ENCODE measurements at regions not wholly inside any gene's neighbourhood (a gene's known extent, or its start where the extent isn't known, plus 50 kb on each side); places are given as distances from the start of the nearest gene placed in this dataset.

GRCh38 chr12:131363393-131363792 is 347.5 kb upstream of the SFSWAP start:
- Histone ChIP-seq H3K4me1 (peaks cover 0 to 9% of the 10 kb centered on the region in 2 donors), H3K4me3 (replicated peaks in 1 of 3) (no peak overlapping the region), H3K9me3 (no peaks in the 10 kb centered on the region), H3K36me3 (no peaks in the 10 kb centered on the region), H3K27me3 (no peaks in the 10 kb centered on the region), H3K27ac (no peak overlapping the region)
- no peak for TF ChIP-seq POLR2A (IDR thresholded peaks at IDR 0.05)
- TF ChIP-seq CTCF (IDR thresholded peaks at IDR 0.05) = no peak
- intact Hi-C loops (cut with DNase I) = no loop called here
- DNase-seq = peak; percentile 7 to 16
- 76 to 78% methylated on average over 7 of the region's 7 CpGs for WGBS, 2 donors

- TF ChIP-seq POLR2A (IDR thresholded peaks at IDR 0.05) (no peak), CTCF (IDR thresholded peaks at IDR 0.05) (no peak)
- Histone ChIP-seq H3K27ac (no peak overlapping the region), H3K27me3 (no peaks in the 10 kb centered on the region), H3K4me3 (replicated peaks in 1 of 3) (no peak overlapping the region), H3K4me1 (peaks cover 0 to 9% of the 10 kb centered on the region in 2 donors), H3K9me3 (no peaks in the 10 kb centered on the region), H3K36me3 (no peaks in the 10 kb centered on the region)
- 66 to 79% methylated on average over 13 to 14 of the region's 14 CpGs for WGBS, 2 donors
- intact Hi-C loops (cut with DNase I) = no loop called here
- DNase-seq = no peak
These were observed 346.9 kb upstream of the SFSWAP start for GRCh38 chr12:131363841-131364495.

- no peak for TF ChIP-seq POLR2A (IDR thresholded peaks at IDR 0.05)
- TF ChIP-seq CTCF (IDR thresholded peaks at IDR 0.05) = no peak
- Histone ChIP-seq H3K27me3 (no peaks in the 10 kb centered on the region), H3K36me3 (no peaks in the 10 kb centered on the region), H3K4me1 (peaks cover 0 to 13% of the 10 kb centered on the region in 2 donors), H3K9me3 (no peaks in the 10 kb centered on the region), H3K4me3 (replicated peaks in 1 of 3) (no peak overlapping the region), H3K27ac (no peak overlapping the region)
- 93 to 94% methylated on average over 12 of the region's 12 CpGs for WGBS, 2 donors
- intact Hi-C loops (cut with DNase I) = no loop called here
- no peak for DNase-seq
These were observed 345.7 kb upstream of the SFSWAP start for GRCh38 chr12:131364903-131365820.

GRCh38 chr12:131365821-131366260 is 345.0 kb upstream of the SFSWAP start:
- Histone ChIP-seq H3K4me3 (replicated peaks in 1 of 3) (no peak overlapping the region), H3K27me3 (no peaks in the 10 kb centered on the region), H3K36me3 (no peaks in the 10 kb centered on the region), H3K9me3 (no peaks in the 10 kb centered on the region), H3K27ac (no peak overlapping the region), H3K4me1 (peaks cover 0 to 13% of the 10 kb centered on the region in 2 donors)
- no peak for TF ChIP-seq POLR2A (IDR thresholded peaks at IDR 0.05)
- TF ChIP-seq CTCF (IDR thresholded peaks at IDR 0.05) = no peak
- 69 to 77% methylated on average over 12 to 13 of the region's 15 CpGs for WGBS, 2 donors
- intact Hi-C loops (cut with DNase I) = no loop called here
- DNase-seq = peak in 1 of 2 donors; percentile 28
